ENCODE measurements at regions not wholly inside any gene's neighbourhood (a gene's known extent, or its start where the extent isn't known, plus 50 kb on each side); places are given as distances from the start of the nearest gene placed in this dataset.

DNA sequence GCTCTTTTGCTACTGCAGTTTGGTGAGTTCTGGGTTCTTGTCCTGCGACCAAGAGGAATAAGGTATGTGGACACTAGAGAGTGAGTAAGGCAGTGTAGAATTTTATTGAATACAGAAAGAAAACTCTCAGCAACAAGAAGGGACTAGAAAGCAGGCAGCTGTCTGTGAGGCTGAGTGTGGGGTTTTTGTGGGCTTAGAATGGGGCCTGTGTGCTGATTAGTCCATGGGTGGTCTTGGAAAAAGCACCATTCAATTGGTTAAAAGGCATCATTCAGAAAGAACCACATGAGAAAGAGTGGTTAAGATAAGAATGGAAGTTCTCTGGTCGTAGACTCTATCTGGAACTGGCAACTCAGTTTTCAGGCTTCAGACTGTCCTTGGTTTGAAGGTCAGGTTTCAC is 298.8 kb downstream of the TGFB2 start:
- Histone ChIP-seq H3K23me2 (ENCODE audit: low read depth, low read length) (no peaks in the 10 kb centered on the region), H3K4ac (replicated peaks; ENCODE audit: insufficient read length, low read depth, low read length) (no peak overlapping the region), H3K4me2 (ENCODE audit: insufficient read depth in 1 of 2, low read depth in 2 of 2, low read length in 2 of 2) (no peak overlapping the region), H4K91ac (replicated peaks; ENCODE audit: insufficient read length, low read length) (no peak overlapping the region), H3K14ac (ENCODE audit: insufficient read length) (no peak overlapping the region), H2AK5ac (ENCODE audit: low read depth, low read length) (no peak overlapping the region), H3K4me3 (ENCODE audit: extremely low read depth in 1 of 4, insufficient read depth in 2 of 4, low read depth in 3 of 4, low read length in 4 of 4) (no peak overlapping the region), H4K20me1 (replicated peaks in 1 of 2; ENCODE audit: control insufficient read depth in 1 of 2, insufficient read depth in 2 of 2, low read length in 2 of 2) (no peaks in the 10 kb centered on the region), H4K5ac (ENCODE audit: insufficient read length, low read depth, low read length) (no peak overlapping the region), H3K9me3 (ENCODE audit: insufficient read depth in 2 of 2, low read depth in 1 of 2, low read length in 1 of 2) (no peaks in the 10 kb centered on the region), H2BK12ac (ENCODE audit: low read depth, low read length) (no peak overlapping the region), H3K36me3 (ENCODE audit: control insufficient read depth in 2 of 4, insufficient read depth in 4 of 4, low read length in 3 of 4) (no peaks in the 10 kb centered on the region), H3K79me2 (ENCODE audit: control insufficient read depth in 1 of 2, insufficient read depth in 2 of 2, low read length in 2 of 2) (no peaks in the 10 kb centered on the region), H3K27ac (ENCODE audit: low read depth, low read length) (no peak overlapping the region), H4K8ac (ENCODE audit: extremely low read depth, insufficient read depth, low read length) (no peak overlapping the region), H3K23ac (ENCODE audit: insufficient read length) (no peak overlapping the region), H2BK20ac (ENCODE audit: low read length) (no peak overlapping the region), H3K56ac (replicated peaks; ENCODE audit: insufficient read length, low read depth, low read length) (no peak overlapping the region), H2BK5ac (ENCODE audit: low read depth, low read length) (no peak overlapping the region), H3K27me3 (replicated peaks in 1 of 4; ENCODE audit: control insufficient read depth in 3 of 4, extremely low read depth in 1 of 4, insufficient read depth in 3 of 4, low read length in 3 of 4) (no peaks in the 10 kb centered on the region), H2BK15ac (ENCODE audit: low read length) (no peak overlapping the region), H3K79me1 (ENCODE audit: low read depth, low read length) (no peaks in the 10 kb centered on the region), H2AFZ (ENCODE audit: low read length) (0 out of 2 replicates have a peak overlapping the region, but pooled peaks have one; percentile 88), H3K18ac (ENCODE audit: extremely low read depth, low read length) (no peak overlapping the region), H3K9ac (replicated peaks in 1 of 4; ENCODE audit: extremely low read depth in 1 of 4, low read depth in 3 of 4, low read length in 3 of 4) (no peak overlapping the region), H2BK120ac (replicated peaks; ENCODE audit: low read depth, low read length) (no peak overlapping the region), H3K4me1 (replicated peaks in 1 of 4; ENCODE audit: control insufficient read depth in 3 of 4, insufficient read depth in 4 of 4, low read length in 3 of 4) (no peaks in the 10 kb centered on the region)
- FAIRE-seq, result no peak
- ChIA-PET CTCF (ENCODE audit: partially characterized antibody) (interaction anchor here (1.1 kb wide), 1 partner anchor 423 kb away, joined by 3 read pairs; no protein-coding TSS in a partner anchor), POLR2A (ENCODE audit: partially characterized antibody) (no interaction called here)
- WGBS, 2 experiments (ENCODE audit: extremely low coverage in 1 of 2, insufficient coverage in 1 of 2, insufficient read length in 1 of 2, insufficient replicate concordance in 2 of 2, low coverage in 1 of 2, low lambda C conversion rate in 2 of 2, missing lambda C conversion rate in 1 of 2), result 81% methylated on average over 2 of the region's 2 CpGs; no CpG with 5 or more reads in 1 of the 2 experiments
- DNase-seq (ENCODE audit: low read depth in 1 of 2, low spot score in 2 of 2), result no peak
- TF ChIP-seq HDAC6 (IDR thresholded peaks at IDR 0.05; ENCODE audit: low read depth, low read length) (no peak), CTBP2 (IDR thresholded peaks at IDR 0.05; ENCODE audit: borderline replicate concordance, insufficient read depth, insufficient read length, low read length) (no peak), EZH2 (IDR thresholded peaks at IDR 0.05; ENCODE audit: low read depth, low read length, severe bottlenecking) (no peak), CEBPB (IDR thresholded peaks at IDR 0.05; ENCODE audit: low read depth, low read length) (no peak), JUND (IDR thresholded peaks at IDR 0.05; ENCODE audit: low read length) (no peak)
